HEK293 (cell line): ENCODE measurements at regions not wholly inside any gene's neighbourhood (a gene's known extent, or its start where the extent isn't known, plus 50 kb on each side); places are given as distances from the start of the nearest gene placed in this dataset.

Experiments
- CTCF ChIP-seq: fragments of 450-650 bp; formaldehyde crosslinking; IDR thresholded peaks from 2 replicates; pipeline ENCODE4 v1.5.1; 2016; ENCODE audit warnings: missing biosample characterization, missing genetic modification characterization
- ZNF529 ChIP-seq: fragments of 450-650 bp; formaldehyde crosslinking; IDR thresholded peaks from 2 replicates; pipeline ENCODE4 v1.5.1; 2017; ENCODE audit warnings: missing genetic modification characterization, missing biosample characterization; ENCODE audit not compliant: insufficient replicate concordance

- TF ChIP-seq CTCF (no peak), ZNF529 (tag by site-specific recombination) (no peak)
Measured at GRCh38 chrX:10974920-10975319, 136.2 kb upstream of the HCCS start.
